ENCODE measurements at regions not wholly inside any gene's neighbourhood (a gene's known extent, or its start where the extent isn't known, plus 50 kb on each side); places are given as distances from the start of the nearest gene placed in this dataset.

DNA sequence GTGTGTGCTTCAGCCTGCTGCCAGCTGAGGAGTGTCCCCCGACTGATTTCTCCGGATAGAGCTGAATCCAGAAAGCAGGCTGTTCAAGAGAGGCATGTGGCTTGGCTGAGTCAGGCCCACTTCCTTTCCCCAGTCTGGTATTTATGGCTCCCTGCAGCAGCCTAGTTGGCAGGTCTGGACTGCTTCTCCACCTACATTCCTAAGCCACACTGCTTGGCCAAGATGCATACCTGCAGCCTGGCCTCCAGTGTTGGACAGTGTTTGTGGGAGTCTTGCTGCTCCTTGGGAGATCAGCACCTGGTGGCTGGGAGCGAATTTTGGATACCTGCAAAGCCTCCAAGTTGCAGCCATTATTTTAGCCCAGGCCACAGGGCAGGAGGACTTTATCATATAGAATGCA lies 670.8 kb downstream of the ACTL7B start:
- TF ChIP-seq, protein P1, sequence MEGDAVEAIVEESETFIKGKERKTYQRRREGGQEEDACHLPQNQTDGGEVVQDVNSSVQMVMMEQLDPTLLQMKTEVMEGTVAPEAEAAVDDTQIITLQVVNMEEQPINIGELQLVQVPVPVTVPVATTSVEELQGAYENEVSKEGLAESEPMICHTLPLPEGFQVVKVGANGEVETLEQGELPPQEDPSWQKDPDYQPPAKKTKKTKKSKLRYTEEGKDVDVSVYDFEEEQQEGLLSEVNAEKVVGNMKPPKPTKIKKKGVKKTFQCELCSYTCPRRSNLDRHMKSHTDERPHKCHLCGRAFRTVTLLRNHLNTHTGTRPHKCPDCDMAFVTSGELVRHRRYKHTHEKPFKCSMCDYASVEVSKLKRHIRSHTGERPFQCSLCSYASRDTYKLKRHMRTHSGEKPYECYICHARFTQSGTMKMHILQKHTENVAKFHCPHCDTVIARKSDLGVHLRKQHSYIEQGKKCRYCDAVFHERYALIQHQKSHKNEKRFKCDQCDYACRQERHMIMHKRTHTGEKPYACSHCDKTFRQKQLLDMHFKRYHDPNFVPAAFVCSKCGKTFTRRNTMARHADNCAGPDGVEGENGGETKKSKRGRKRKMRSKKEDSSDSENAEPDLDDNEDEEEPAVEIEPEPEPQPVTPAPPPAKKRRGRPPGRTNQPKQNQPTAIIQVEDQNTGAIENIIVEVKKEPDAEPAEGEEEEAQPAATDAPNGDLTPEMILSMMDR (IDR thresholded peaks at IDR 0.05) = no peak
- TF ChIP-seq POLR2A (IDR thresholded peaks at IDR 0.05) = no peak

All from right lobe of liver (tissue), 4 donors.